HG03196 (cell line): ENCODE measurements at regions not wholly inside any gene's neighbourhood (a gene's known extent, or its start where the extent isn't known, plus 50 kb on each side); places are given as distances from the start of the nearest gene placed in this dataset.

Experiments used
- ATAC-seq: cut with Tn5 transposase; IDR thresholded peaks from one replicate; pipeline ENCODE4 v1.9.1; 2021; ENCODE audit not compliant: unreplicated experiment

DNA sequence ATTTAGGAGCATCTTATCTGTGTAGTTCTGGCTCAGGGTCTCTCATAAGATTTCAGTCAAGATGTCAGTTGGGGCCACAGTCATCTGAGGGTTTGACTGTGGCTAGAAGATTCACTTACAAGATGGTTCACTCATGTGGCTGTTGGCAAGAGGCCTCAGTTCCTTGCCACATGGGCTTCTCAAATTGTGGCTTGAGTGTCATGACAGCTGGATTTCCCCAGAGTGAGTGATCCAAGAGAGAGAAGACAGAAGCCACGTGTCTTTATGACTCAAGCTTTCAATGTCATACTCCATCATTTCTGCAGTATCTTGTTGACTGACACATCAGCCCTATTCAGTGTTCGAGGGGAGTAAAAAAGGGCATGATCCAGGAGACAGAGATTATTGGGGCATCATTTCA, 131.3 kb upstream of the AP1S2 start:
- ATAC-seq = no peak

DNA sequence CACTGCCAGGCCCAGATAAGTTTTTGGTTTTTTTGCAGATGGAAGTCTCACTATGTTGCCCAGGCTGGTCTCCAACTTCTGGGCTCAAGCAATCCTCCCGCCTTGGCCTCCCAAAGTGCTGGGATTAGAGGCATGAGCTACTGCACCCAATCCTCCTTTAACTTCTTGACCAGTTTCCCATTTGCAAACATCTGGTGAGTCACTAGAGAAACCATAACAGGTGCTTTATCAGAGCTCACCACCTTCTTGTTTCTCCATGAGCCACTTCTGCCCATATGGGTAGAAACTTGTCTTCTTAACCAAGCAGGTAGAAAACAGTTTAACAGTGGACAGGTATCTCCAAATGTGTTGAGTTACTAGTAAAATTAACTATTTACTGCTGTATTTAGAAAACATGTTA, 128.4 kb upstream of the AP1S2 start:
- ATAC-seq = no peak

DNA sequence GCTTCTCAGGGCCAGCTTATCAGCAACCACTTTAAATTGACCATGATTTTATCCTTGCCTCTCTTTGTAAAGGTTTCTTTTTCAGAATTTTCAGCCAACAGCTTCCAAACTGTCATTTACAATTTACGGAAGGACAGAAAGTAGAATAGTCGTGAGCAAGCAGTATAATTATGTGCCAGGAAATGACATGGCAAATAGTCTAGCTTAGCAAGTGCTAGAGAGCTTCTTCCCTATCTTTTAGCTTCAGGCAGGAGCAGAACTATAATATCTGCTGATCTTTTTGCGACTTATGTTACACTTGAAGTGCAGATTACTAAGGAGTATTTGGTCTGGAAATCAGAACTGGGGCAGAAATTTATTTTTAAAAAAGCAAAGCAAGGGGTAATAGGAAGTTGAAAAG, 123.0 kb upstream of the AP1S2 start:
- ATAC-seq = no peak

DNA sequence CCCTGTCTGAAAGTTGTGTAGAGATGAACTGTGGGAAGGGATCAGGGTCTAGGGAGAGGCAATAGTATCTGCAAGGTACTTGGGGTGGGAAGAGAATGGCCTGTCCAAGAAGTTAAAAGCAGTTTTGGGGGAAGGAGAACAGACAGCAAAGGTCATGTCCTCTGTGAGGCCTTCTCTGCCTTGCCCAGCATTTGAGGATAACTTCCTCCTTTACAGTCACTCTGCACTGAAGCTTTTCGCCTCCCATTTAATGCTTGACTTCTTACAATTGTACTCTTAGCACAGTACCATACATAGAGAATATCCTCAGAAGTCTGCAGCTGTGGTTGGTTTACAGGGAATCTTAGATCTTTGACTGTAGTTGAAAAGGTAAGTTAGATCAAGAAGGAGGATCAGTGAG, 121.8 kb upstream of the AP1S2 start:
- ATAC-seq = no peak

DNA sequence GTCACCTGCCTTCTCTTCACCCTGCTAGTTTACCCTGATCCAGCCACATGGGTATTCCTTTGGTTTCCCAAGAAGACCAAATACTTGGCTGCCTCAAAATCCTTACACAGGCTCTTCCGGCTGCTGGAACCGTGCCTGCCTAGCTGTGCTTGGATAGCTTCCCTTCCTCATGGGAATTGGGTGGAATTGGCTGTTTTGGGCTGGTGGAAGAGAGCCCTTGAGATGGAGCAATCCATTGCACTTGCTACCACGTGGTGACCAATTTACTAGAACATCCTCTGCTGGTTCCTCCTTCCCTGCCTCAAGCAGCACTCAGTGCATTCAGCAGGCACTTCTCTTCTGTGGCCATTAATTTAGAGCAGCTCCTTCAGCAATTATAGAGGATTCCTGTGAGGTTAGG, 119.3 kb upstream of the AP1S2 start:
- ATAC-seq = no peak

DNA sequence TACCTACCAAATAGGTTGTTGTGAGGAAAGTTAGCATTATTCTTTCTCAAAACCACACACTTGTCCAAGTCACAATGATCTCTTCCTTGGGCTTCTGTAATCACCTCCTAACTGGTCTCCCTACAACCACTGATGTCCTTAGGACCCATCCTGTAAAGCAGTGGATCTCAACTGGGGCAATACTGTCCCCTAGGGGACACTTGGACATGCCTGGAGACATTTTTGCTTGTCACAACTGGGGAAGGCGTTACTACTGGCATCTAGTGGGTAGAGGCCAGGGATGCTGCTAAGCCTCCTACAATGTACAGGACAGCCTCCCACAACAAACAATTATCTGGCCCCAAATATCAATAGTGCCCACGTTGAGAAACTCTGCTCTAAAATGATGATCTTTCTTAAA, 118.7 kb upstream of the AP1S2 start:
- no peak for ATAC-seq

DNA sequence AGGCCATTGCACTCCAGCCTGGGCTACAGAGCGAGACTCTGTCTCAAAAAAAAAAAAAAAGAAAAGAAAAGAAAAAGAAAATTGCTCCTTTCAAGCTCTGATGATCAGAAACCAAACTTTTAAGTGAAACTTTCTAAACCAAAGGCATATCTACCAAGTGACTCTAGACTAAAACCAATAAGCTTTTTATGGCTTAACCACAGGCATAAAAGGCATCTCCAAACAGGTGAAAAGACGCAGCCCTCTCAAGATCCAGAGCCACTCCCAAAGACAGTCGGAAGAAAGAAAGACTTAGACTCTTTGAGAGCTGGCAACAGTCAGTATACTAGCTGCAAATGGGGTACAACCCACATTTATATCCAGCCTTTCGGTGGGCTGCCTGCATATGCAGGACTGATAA, 117.1 kb upstream of the AP1S2 start:
- no peak for ATAC-seq

DNA sequence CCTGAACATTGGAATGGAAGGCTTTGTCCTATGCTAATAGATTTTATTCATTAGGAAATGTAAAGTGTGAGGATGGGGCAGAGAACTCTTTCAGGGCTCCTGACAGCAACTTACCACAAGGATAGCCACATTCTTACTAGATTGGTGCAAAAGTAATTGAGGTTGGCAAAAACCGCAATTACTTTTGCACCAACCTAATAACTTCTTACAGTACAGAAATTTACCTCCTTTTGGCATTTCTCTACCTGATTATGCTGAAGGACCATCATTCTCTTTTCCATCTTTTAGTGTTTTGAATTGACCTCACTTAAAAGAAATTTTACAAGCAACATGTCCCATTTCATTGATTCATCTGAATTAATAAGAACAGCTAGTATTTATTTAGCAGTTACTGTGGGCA, 109.2 kb upstream of the AP1S2 start:
- ATAC-seq = no peak

DNA sequence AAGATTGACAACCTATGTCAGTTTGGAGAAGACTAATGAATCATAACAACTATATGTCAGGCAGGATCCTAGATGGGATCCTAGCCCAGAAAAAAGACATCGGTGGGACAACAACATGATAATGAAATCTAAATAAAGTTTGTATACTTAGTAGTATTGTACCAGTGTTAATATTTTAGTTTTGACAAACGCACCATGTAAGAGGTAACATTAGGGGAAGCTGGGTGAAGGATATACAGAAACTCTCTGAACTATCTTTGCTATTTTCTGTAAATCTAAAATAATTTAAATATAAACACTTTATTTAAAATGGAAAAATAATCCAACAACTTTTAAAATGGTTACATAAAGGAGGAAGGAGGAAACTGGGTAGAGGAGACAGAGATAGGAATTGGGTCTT, 105.6 kb upstream of the AP1S2 start:
- ATAC-seq = no peak

DNA sequence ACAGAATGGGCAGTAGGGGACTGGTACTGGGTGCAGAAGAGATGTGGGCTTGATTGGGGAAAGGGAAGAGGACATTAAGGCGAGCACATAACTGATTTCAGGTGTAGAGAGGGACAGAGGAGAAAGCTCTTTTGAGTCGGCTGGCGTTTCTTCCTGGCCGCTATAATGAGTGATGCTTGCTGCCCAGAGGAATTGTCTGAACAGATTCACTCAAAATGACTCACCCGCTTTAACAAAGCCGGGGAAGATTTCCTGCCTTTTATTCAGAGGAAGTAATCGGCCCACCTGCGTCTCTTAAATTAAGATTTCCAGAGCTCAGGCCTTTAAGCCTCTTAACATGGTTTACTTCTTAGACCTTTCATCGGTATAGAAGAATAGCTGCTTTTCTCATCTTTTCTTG, 102.1 kb upstream of the AP1S2 start:
- no peak for ATAC-seq

DNA sequence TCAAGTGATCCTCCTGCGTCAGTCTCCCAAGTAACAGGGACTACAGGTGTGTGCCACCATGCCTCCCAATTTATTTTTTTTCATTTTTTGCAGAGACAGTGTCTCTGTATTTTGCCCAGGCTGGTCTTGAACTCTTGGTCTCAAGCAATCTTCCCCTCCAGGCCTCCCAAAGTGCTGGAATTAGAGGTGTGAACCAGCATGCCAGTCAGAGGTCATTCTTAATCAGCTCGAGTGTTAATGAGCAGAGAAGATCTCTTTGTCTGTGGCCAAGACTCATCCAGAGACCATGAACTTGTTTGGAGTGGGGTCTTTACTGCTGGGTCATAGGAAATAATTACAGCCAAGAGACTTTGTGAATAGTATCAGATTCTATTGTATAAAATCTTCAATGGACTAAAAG, 99.2 kb upstream of the AP1S2 start:
- ATAC-seq = no peak

DNA sequence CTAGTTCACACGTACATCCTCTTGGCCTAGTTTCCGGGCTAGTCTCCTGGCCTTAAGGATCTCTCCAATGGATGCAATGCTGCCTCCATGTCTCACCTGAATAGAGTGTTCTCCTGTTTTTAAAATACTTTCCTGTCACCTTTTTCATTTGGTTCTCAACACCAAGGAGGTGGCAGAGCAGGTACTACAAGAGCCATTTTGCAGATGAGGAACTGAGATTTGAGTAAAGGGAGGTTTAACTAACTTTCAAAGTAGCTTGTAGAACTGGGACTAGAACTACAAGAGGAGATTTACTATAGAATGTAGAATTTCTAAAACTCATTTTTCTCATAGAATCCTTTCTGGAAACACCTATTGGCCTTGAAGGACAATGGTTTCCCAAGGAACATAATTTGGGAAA, 97.6 kb upstream of the AP1S2 start:
- no peak for ATAC-seq

DNA sequence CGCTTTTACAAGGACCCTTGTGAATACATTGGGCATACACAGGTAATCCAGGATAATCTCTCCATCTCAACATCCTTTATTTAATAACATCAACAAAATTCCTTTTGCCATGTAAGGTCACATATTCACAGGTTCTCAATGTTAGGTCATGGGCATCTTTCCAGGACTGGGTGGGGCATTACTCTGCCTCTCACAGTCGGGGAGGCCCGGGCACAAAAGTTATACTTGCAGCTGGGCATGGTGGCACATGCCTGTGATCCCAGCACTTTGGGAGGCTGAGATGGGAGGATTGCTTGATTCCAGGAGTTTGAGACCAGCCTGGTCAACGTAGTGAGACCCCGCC, 93.7 kb upstream of the AP1S2 start:
- no peak for ATAC-seq

DNA sequence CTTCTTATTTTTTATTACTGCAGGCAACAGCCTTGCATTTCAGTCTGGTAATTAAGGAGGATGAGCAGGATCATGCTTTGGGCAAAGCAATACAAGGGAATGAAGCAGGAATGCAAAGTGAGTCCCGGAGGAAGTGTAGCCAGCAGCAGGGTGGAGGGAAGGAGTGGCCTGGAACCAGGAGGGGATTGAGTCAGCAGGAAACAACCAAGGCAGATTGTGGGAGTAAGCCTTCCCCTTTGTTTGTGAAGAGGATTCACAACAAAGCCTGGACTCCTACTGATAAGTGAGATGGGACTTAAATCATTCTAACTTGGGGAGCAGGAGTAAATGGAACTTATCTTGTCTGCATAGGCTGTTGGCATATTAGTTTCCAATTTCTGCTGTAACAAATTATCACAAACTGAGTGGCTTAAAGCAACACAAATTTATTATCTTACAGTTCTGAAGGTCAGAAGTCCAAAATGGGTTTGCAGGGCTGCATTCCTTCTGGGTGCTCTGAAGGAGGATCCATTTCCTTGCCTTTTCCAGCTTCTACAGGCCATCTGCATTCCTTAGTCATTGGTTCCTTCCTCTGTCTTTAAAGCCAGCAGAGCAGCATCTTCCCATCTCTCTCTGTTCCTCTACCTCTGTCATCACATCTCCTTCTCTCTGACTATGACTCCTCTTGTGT, 93.2 kb upstream of the AP1S2 start:
- no peak for ATAC-seq

DNA sequence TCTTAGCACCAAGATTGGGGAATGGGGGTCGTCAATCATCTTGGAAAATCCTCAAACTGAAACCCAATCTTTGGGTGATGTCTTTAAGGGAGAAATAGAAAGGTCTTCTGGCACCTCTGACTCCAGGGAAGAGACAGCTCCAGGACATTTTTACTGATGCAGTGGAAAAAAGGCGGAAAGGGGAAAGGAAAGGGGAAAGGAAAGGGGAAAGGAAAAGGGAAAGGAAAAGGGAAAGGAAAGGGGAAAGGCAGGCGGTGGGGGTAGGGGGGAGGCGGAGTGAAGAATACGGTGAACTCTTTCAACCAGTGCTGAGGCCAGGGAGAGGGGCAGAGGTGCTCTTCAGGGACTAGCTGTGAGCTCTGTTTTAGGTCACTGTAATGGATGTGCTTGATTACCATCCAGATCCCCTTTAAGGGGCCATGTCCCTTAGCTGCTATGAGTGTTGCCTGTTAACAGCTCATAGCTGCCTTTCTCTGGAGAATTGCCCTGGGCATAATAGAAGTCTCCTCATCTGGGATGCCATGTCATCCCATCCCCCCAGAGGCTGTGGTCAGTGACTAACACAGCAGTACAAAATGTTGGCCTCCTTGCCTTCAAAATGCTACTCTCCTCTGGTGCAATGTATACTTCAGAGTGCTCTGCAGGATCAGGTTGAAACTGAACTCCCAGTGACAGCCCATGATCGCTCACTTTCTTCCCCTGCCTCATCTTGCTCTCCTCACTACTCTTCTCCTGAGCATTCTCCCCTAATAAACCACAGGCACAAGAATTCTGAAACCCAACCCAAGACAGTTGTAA, 92.4 kb upstream of the AP1S2 start:
- ATAC-seq = no peak

DNA sequence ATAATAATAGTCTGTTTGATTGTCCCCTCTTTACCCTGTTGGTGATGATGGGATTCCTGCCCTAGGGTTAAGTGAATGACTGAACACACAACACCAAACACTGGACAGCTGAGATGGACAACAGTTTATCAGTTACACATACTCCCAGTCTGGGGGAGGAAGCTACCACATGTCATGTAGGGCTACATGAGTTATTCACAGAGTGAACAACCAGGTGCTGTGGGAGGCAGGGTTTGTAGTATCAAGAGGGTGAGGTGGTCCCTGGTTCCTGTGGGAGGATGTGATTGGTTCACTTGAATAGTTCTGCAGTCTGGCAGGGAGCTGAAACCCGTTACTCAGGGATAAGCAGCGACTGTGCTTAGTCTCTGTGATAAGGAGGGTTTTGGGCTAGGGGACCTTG, 88.8 kb upstream of the AP1S2 start:
- no peak for ATAC-seq

DNA sequence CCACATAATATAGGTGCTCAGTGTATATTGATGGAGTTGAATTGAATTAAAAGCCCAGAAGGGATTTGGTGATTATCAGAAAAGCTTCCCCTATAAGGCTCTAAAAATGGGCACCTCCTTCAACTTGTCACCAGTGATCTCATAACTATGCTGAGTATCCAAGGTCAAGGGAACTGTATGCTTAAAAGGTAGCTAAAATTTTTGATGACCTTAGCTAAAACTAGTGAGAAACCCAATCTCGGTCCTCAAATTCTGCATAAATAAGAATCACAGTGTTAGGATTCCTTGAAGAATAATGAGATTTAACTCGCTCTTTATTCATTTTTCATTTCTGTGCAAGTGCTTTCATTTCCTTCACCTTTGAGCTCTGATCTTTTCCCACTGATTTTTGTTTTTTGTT, 87.7 kb upstream of the AP1S2 start:
- no peak for ATAC-seq

DNA sequence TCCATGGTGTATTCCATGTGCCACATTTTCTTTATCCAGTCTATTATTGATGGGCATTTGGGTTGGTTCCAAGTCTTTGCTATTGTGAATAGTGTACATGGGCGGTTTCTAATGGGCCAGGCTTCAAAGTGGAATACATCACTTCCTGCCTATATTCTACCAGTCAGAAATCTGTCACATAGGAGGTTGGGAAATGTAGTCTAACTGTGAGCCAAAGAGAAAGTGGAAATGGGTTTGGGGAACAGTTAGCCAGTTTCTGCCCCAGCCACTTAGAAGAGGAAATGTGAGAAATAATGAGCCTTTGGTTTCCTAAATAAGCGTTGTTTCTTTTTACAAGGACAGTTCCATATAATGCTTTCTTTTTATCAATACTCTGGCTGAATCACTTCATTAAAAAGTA, 85.1 kb upstream of the AP1S2 start:
- no peak for ATAC-seq

DNA sequence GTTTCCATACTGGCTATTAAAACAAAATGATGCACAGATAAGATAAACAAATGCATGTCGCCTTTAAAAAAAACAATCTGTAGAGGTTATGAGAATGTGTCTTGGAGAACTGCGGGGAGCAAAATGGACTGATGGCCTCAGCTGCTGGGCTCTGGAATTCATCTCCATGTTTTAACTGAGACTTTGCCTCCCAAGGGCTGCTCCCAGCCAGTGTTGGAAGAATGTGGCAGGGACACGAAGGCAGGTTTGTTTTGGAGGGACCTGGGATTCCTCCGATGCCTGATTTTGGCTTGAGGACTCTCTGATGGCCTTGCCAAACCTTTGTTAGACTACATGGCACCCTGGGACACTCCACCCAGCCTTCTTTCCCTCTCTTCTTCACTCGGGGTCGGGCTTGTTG, 83.5 kb upstream of the AP1S2 start:
- no peak for ATAC-seq

DNA sequence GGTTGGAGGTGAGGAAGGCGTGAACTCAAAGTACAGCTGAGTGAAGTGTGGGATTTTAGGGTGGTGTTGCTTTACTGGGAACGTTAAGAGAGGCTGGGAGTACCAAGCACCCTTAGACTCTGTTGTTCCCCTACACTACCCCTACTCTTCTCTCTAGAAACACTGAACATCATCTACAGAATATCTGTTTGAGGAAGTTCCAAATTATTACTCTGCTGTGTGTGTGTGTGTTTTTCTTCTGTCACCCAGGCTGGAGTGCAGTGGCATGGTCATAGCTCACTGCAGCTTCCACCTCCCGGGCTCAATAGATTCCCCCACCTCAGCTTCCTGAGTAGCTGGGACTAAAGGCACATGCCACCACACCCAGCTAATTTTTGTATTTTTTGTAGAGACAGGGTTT, 76.7 kb upstream of the AP1S2 start:
- no peak for ATAC-seq

DNA sequence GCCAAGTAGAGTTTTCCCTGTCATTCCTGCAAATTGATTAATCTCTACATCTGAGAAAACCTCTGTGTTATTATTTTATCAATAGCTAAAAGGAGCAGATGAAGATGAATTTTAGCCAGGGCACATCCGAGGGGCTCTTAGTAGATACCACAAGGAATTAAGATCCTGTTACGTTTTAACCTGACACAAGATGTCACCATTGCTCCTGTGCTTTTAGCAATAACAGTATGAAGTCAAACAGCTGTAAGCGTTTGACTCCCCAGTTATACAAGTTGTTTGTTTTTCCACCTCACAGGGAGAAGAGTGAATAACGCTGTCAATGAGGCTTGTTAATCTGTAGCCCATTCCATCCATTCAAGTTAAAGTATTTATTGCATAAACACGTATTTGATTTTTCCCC, 76.0 kb upstream of the AP1S2 start:
- ATAC-seq = no peak

DNA sequence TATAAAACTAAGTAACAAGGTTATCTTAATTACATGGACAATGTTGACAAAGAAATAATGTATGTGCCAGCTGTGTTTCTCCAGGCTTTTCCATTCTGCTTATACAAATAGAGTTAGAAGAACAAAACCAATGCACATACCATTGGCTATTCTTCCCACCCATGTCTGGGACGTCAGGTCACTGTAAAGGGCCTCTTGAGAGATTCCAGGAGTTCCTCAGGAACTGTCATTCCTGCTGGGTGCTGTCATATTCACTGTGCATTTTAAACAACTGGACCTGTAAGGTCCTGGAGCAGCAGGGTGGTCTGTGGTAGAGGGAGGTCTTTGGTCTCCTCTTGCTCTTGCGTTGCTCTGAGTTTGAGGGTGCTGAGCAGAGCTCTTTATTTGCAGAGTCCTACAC, 74.6 kb upstream of the AP1S2 start:
- no peak for ATAC-seq

DNA sequence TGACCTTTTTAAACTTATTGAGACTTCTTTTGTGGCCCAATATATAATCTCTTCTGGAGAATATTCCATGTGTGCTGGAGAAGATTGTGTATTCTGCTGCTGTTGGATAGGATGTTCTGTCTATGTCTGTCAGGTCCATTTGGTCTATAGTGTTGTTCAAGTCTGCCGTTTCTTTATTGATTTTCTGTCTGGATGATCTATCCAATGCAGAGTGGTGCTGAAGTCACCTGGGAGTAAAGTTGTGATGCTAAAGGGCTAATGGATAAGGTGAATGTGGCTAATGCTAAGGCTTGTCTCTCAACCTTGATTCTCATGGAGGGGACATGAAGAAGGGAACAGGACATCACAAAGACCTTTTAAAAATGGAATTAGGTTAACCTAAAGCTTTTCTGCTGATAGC, 72.0 kb upstream of the AP1S2 start:
- no peak for ATAC-seq
